NCI-H774 (cell line): ENCODE measurements at regions not wholly inside any gene's neighbourhood (a gene's known extent, or its start where the extent isn't known, plus 50 kb on each side); places are given as distances from the start of the nearest gene placed in this dataset.

Source experiments
- DNase-seq: peaks from one replicate; lab custom pipeline; 2025; lab: John Stamatoyannopoulos, UW

- no peak for DNase-seq
Measured at GRCh38 chr18:56278421-56279003, 359.9 kb downstream of the TXNL1 start.

- DNase-seq, result no peak
Measured at GRCh38 chr18:56276466-56276865, 361.9 kb downstream of the TXNL1 start.

- no peak for DNase-seq
Measured at GRCh38 chr18:56273541-56274219, 364.7 kb downstream of the TXNL1 start.

GRCh38 chr18:56270671-56271250, 367.6 kb downstream of the TXNL1 start:
- no peak for DNase-seq

GRCh38 chr18:56269958-56270357, 368.4 kb downstream of the TXNL1 start:
- no peak for DNase-seq

- no peak for DNase-seq
Measured at GRCh38 chr18:56268952-56269351, 369.4 kb downstream of the TXNL1 start.

- no peak for DNase-seq
Measured at GRCh38 chr18:56267334-56267733, 371.1 kb downstream of the TXNL1 start.

GRCh38 chr18:56258178-56258577, 380.2 kb downstream of the TXNL1 start:
- DNase-seq, result no peak

GRCh38 chr18:56257205-56257604, 381.2 kb downstream of the TXNL1 start:
- DNase-seq, result no peak

GRCh38 chr18:56256659-56257058, 381.7 kb downstream of the TXNL1 start:
- DNase-seq, result no peak

- no peak for DNase-seq
Measured at GRCh38 chr18:56255381-56255780, 383.0 kb downstream of the TXNL1 start.

GRCh38 chr18:56252456-56252855, 385.9 kb downstream of the TXNL1 start:
- no peak for DNase-seq

GRCh38 chr18:56248610-56249235, 389.7 kb downstream of the TXNL1 start:
- no peak for DNase-seq

- DNase-seq, result no peak
Measured at GRCh38 chr18:56246916-56247315, 391.5 kb downstream of the TXNL1 start.

GRCh38 chr18:56245866-56246580, 392.4 kb downstream of the TXNL1 start:
- DNase-seq, result no peak

GRCh38 chr18:56240405-56240804, 398.0 kb downstream of the TXNL1 start:
- no peak for DNase-seq

- DNase-seq, result no peak
Measured at GRCh38 chr18:56238576-56238975, 399.8 kb downstream of the TXNL1 start.

- no peak for DNase-seq
Measured at GRCh38 chr18:56235481-56236013, 402.8 kb downstream of the TXNL1 start.

- no peak for DNase-seq
Measured at GRCh38 chr18:56235071-56235470, 403.3 kb downstream of the TXNL1 start.

- no peak for DNase-seq
Measured at GRCh38 chr18:56233595-56233994, 404.8 kb downstream of the TXNL1 start.

- DNase-seq, result no peak
Measured at GRCh38 chr18:56226025-56226424, 412.4 kb downstream of the TXNL1 start.
